Bronchial epithelial cell (primary cell): ENCODE measurements at regions not wholly inside any gene's neighbourhood (a gene's known extent, or its start where the extent isn't known, plus 50 kb on each side); places are given as distances from the start of the nearest gene placed in this dataset.
"Not testable (repeated sequence)": the region's sequence is repeated elsewhere in the genome, so short reads cannot be mapped to it uniquely, and the experiment has no call there.

Experiments
- DNase-seq: peaks from one replicate; pipeline ENCODE4 v3.0.0-alpha.2; 2010; ENCODE audit warnings: low read depth
- FAIRE-seq: peaks from 2 replicates; lab custom pipeline; 2011; peaks lifted over from hg19 to GRCh38; lab: Jason Lieb, UNC
- H3K27me3 ChIP-seq: 2 replicates; pipeline ENCODE4 v1.5.1; 2011; ENCODE audit warnings: low read length; ENCODE audit not compliant: control insufficient read depth, insufficient read depth
- H3K36me3 ChIP-seq: 2 replicates; pipeline ENCODE4 v1.5.1; 2011; ENCODE audit warnings: low read length; ENCODE audit not compliant: control insufficient read depth, insufficient read depth
- H3K4me3 ChIP-seq: 2 replicates; pipeline ENCODE4 v1.5.1; 2011; ENCODE audit warnings: mild to moderate bottlenecking, low read depth, low read length, control low read depth
- TF ChIP-seq, protein P1 (sequence below): IDR thresholded peaks from 2 replicates; pipeline ENCODE4 v1.5.1; 2011; ENCODE audit warnings: mild to moderate bottlenecking, moderate library complexity, low read length, control low read depth, inconsistent platforms; ENCODE audit not compliant: insufficient read depth, severe bottlenecking

DNA sequence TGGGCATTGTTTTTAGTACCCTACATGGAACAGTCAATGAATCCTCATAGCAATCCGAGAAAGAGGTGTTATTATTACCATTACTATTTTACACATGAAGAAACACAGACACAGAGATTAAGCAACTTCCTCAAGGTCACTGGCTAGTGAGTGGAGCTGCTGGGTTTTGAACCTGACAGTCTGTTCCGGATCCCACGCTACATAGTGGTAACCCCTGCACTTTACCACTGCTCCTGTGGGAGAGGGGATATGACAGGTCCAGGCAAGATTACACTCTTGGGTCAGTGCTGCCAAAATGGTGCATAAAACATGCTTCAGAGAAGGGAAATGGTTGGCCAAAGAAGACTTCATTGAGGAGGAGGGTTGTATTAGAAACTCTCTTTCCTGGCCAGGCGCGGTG lies 185.7 kb downstream of the XPNPEP1 start:
- no peaks in the 10 kb centered on the region for H3K36me3 ChIP-seq
- DNase-seq (no peak), FAIRE-seq (no peak)
- H3K27me3 ChIP-seq = no peaks in the 10 kb centered on the region
- TF ChIP-seq, protein P1, sequence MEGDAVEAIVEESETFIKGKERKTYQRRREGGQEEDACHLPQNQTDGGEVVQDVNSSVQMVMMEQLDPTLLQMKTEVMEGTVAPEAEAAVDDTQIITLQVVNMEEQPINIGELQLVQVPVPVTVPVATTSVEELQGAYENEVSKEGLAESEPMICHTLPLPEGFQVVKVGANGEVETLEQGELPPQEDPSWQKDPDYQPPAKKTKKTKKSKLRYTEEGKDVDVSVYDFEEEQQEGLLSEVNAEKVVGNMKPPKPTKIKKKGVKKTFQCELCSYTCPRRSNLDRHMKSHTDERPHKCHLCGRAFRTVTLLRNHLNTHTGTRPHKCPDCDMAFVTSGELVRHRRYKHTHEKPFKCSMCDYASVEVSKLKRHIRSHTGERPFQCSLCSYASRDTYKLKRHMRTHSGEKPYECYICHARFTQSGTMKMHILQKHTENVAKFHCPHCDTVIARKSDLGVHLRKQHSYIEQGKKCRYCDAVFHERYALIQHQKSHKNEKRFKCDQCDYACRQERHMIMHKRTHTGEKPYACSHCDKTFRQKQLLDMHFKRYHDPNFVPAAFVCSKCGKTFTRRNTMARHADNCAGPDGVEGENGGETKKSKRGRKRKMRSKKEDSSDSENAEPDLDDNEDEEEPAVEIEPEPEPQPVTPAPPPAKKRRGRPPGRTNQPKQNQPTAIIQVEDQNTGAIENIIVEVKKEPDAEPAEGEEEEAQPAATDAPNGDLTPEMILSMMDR = no peak
- H3K4me3 ChIP-seq = no peak overlapping the region

DNA sequence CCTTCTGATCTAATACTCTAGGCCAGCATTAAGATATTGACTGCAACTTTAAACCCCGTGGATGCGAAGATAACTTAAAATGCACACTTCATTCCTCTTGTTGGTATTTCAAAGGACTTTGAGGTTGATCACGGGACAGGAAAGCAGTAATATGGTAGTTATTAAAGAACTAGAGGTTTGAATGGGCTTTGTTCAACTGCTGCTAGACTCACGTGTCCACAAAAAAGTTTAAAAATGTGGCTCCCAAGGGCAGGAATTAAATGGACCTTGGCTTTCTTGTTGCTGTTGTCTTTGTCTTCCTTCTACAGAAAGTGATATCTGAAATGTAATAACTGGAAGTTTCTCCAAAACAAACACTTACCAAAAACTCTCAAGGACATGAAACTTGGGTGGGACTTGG lies 186.3 kb downstream of the XPNPEP1 start:
- TF ChIP-seq, protein P1 = no peak
- FAIRE-seq (no peak), DNase-seq (no peak)
- no peak overlapping the region for H3K4me3 ChIP-seq
- no peaks in the 10 kb centered on the region for H3K36me3 ChIP-seq
- H3K27me3 ChIP-seq = no peaks in the 10 kb centered on the region

DNA sequence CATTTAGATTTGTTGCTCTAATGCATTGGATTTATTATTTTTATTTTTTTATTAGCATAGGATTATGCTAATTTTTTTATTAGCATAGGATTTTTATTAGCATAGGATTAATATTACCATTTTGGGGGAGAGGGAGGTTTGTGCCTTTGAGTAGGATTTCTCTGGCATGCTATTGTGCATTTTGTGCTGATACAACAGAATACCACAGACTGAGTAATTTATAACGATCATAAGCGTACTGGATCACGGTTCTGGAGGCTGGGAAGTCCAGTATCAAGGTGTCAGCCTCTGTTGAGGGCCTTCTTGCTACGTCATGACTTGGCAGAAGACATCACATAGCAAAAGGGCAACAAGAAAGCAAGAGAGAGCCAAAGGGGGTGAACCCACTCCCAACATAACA lies 187.5 kb downstream of the XPNPEP1 start:
- Histone ChIP-seq H3K36me3 (no peaks in the 10 kb centered on the region), H3K27me3 (no peaks in the 10 kb centered on the region), H3K4me3 (no peak overlapping the region)
- TF ChIP-seq, protein P1 = no peak
- DNase-seq (no peak), FAIRE-seq (no peak)

DNA sequence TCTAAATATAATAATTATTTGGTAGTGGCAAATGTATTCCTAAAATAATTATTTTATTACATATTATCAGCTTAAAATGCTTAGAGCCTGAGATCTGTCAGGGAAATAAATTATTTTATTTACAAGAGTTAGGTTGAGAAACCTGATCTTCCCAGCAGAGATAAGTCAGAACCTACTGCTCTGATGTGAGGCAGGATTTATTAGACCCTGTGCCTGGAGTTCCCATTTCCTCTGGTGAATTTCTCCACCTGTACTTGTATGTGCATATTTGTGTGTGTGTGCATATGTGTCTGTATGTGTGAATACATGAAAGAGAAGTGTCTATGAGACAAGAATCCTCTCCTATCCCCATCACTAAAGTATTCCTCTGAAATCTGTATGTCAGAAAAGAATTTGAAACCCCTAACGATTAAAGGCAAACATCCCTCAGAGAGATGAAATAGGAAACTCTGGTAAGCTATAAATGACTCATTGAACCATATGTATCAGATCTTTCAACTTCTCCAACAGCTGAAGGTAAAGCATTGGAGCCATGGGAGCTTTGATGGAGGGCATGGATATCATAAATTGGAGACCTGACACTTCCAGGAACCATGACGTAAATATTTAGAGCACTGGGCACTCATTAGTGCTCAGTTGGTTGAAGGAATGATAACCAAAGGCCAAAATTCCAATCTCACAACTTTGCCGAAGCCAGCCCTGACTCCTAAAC lies 190.9 kb downstream of the XPNPEP1 start:
- DNase-seq = no peak
- TF ChIP-seq, protein P1 = no peak
- no peak for FAIRE-seq

DNA sequence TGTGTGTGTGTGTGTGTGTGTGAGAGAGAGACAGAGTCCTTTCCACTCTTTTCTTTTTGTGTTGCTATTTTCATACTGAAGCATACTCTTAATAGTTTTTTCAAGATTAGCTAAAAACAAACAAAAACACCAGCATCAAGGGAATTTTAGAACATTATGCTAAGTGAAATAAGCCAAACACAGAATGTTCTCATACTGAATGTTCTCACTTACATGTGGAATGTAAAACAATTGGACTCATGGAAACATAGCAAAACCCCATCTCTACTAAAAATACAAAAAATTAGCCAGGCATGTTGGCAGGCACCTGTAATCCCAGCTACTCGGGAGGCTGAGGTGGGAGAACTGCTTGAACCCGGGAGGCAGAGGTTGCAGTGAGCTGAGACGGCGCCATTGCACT lies 193.4 kb downstream of the XPNPEP1 start:
- FAIRE-seq = not testable (repeated sequence)

More for the DNA sequence above, 190.9 kb downstream of the XPNPEP1 start:
- no peaks in the 10 kb centered on the region for H3K27me3 ChIP-seq
- no peak overlapping the region for H3K4me3 ChIP-seq
- H3K36me3 ChIP-seq = no peaks in the 10 kb centered on the region

DNA sequence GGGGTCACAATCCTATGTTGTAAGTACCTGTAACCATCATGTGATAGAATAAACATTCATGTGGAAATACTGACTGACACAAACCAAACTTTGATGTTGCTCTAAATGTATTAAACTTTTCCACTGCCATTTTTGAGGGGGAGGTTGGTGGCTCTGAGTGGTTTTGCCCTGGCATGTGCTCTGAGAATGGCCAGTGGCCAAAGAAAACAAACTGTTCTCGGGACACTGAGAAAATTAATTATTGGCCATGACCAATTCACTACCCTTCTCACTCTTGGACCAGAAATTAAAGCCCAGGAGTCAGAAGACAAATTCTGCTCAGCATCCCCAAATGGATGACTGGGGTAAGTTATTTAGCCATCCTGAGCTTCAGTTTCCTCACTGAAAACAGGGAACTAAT lies 195.9 kb downstream of the XPNPEP1 start:
- DNase-seq (no peak), FAIRE-seq (no peak)
- H3K4me3 ChIP-seq = no peak overlapping the region
- H3K27me3 ChIP-seq = no peaks in the 10 kb centered on the region
- TF ChIP-seq, protein P1 = no peak
- no peaks in the 10 kb centered on the region for H3K36me3 ChIP-seq

More for the DNA sequence above, 193.4 kb downstream of the XPNPEP1 start:
- not testable (repeated sequence) for H3K36me3 ChIP-seq, H3K4me3 ChIP-seq, H3K27me3 ChIP-seq, DNase-seq
